ENCODE measurements at regions not wholly inside any gene's neighbourhood (a gene's known extent, or its start where the extent isn't known, plus 50 kb on each side); places are given as distances from the start of the nearest gene placed in this dataset.

GRCh38 chr15:95840855-95841254 lies 489.6 kb upstream of the NR2F2 start:
- DNase-seq (ENCODE audit: low spot score) (no peak), ATAC-seq (no peak)
- Mint-ChIP-seq H3K36me3 (ENCODE audit: low read depth) (no peaks in the 10 kb centered on the region), H3K4me1 (peaks cover 7% of the 10 kb centered on the region; the same call in 2 of the 3 replicates), H3K4me3 (no peak overlapping the region), H3K27me3 (ENCODE audit: insufficient read depth, low read depth, poor library complexity) (no peaks in the 10 kb centered on the region), H3K27ac (no peak overlapping the region), H3K9me3 (no peaks in the 10 kb centered on the region)
- Histone ChIP-seq H3K36me3 (ENCODE audit: insufficient read depth) (no peaks in the 10 kb centered on the region), H3K27me3 (ENCODE audit: insufficient read depth) (no peaks in the 10 kb centered on the region), H4K20me1 (replicated peaks; ENCODE audit: insufficient read depth) (no peaks in the 10 kb centered on the region), H3K4me3 (no peak overlapping the region), H2AFZ (no peak overlapping the region), H3K4me1 (ENCODE audit: insufficient read depth) (peaks cover 5% of the 10 kb centered on the region; the same call in 1 of the 2 replicates), H3K27ac (ENCODE audit: low read depth) (no peak overlapping the region), H3K9me2 (ENCODE audit: insufficient read depth) (no peaks in the 10 kb centered on the region), H3K4me2 (no peak overlapping the region), H3K79me2 (replicated peaks; ENCODE audit: insufficient read depth) (no peaks in the 10 kb centered on the region), H3F3A (replicated peaks; ENCODE audit: low read depth) (no peaks in the 10 kb centered on the region)
- no peak for TF ChIP-seq EZH2phosphoT487 (IDR thresholded peaks at IDR 0.05; ENCODE audit: unreplicated experiment)
- no peak for TF ChIP-seq CTCF (conservative IDR thresholded peaks at IDR 0.05; ENCODE audit: low read depth in 2 of 2)
- TF ChIP-seq JUNB (IDR thresholded peaks at IDR 0.05; ENCODE audit: unreplicated experiment), result no peak
- no peak for TF ChIP-seq EZH2 (IDR thresholded peaks at IDR 0.05; ENCODE audit: low read depth, unreplicated experiment)
- TF ChIP-seq ZNF331 (CRISPR knock-in tag; IDR thresholded peaks at IDR 0.05; ENCODE audit: low read depth), result no peak

GRCh38 chr15:95842576-95842975 lies 487.9 kb upstream of the NR2F2 start:
- Mint-ChIP-seq H3K9me3 (no peaks in the 10 kb centered on the region), H3K27me3 (ENCODE audit: insufficient read depth, low read depth, poor library complexity) (peaks cover 3% of the 10 kb centered on the region), H3K4me3 (no peak overlapping the region), H3K27ac (peak overlapping the region; percentile 61; the same call in 1 of the 2 replicates), H3K4me1 (peaks cover 12% of the 10 kb centered on the region; the same call in 2 of the 3 replicates), H3K36me3 (ENCODE audit: low read depth) (no peaks in the 10 kb centered on the region)
- no peak overlapping the region for H3K4me3 ChIP-seq
- H3K4me1 ChIP-seq (ENCODE audit: insufficient read depth), result peaks cover 9% of the 10 kb centered on the region; the same call in 1 of the 2 replicates
- H3K36me3 ChIP-seq (ENCODE audit: insufficient read depth), result no peaks in the 10 kb centered on the region
- H2AFZ ChIP-seq, result no peak overlapping the region
- H4K20me1 ChIP-seq (replicated peaks; ENCODE audit: insufficient read depth), result no peaks in the 10 kb centered on the region
- DNase-seq (ENCODE audit: low spot score) (no peak), ATAC-seq (no peak)
- H3K27me3 ChIP-seq (ENCODE audit: insufficient read depth), result no peaks in the 10 kb centered on the region
- H3K4me2 ChIP-seq, result no peak overlapping the region
- H3K79me2 ChIP-seq (replicated peaks; ENCODE audit: insufficient read depth), result no peaks in the 10 kb centered on the region
- no peaks in the 10 kb centered on the region for H3K9me2 ChIP-seq (ENCODE audit: insufficient read depth)
- H3F3A ChIP-seq (replicated peaks; ENCODE audit: low read depth), result no peaks in the 10 kb centered on the region
- H3K27ac ChIP-seq (ENCODE audit: low read depth), result no peak overlapping the region
- TF ChIP-seq NANOG (IDR thresholded peaks at IDR 0.05; ENCODE audit: borderline replicate concordance) (no peak), REST (IDR thresholded peaks at IDR 0.05; ENCODE audit: unreplicated experiment) (no peak)
